ENCODE measurements at regions not wholly inside any gene's neighbourhood (a gene's known extent, or its start where the extent isn't known, plus 50 kb on each side); places are given as distances from the start of the nearest gene placed in this dataset.

DNA sequence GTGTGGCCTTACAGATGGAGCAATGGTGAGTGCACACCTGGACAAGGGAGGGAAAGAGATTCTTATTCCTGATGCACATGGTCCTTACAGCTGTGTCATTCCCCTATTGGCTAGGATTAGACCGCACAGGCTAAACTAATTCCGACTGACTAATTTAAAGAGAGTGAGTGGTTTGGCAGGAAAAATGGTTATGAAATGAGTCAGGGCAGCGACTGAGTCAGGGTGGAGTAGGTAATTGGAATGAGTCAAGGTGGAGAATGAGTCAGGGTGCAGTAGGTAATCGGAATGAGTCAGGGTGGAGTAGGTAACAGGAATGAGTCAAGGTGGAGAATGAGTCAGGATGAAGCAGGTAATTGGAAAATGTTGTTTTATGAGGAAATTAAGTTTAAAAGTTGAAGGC lies 1353.7 kb upstream of the LRRTM1 start:
- DNase-seq (ENCODE audit: low read depth, low spot score), result no peak
- Histone ChIP-seq H3K4me3 (ENCODE audit: insufficient read length, low read depth) (no peak overlapping the region), H3K9ac (ENCODE audit: insufficient read length, low read depth) (no peak overlapping the region), H3K36me3 (ENCODE audit: insufficient read depth, insufficient read length, low read length) (no peaks in the 10 kb centered on the region), H3K27me3 (ENCODE audit: insufficient read depth, insufficient read length) (no peaks in the 10 kb centered on the region), H3K9me3 (ENCODE audit: insufficient read depth, low read length) (peaks cover 14% of the 10 kb centered on the region), H3K4me1 (ENCODE audit: insufficient read depth, insufficient read length) (no peaks in the 10 kb centered on the region)
- TF ChIP-seq ZNF274 (IDR thresholded peaks at IDR 0.05; ENCODE audit: low read depth, low read length) (no peak), SUZ12 (IDR thresholded peaks at IDR 0.05; ENCODE audit: extremely low read depth, insufficient read depth, insufficient read length) (no peak), YY1 (IDR thresholded peaks at IDR 0.05; ENCODE audit: insufficient read depth, insufficient read length) (no peak)

DNA sequence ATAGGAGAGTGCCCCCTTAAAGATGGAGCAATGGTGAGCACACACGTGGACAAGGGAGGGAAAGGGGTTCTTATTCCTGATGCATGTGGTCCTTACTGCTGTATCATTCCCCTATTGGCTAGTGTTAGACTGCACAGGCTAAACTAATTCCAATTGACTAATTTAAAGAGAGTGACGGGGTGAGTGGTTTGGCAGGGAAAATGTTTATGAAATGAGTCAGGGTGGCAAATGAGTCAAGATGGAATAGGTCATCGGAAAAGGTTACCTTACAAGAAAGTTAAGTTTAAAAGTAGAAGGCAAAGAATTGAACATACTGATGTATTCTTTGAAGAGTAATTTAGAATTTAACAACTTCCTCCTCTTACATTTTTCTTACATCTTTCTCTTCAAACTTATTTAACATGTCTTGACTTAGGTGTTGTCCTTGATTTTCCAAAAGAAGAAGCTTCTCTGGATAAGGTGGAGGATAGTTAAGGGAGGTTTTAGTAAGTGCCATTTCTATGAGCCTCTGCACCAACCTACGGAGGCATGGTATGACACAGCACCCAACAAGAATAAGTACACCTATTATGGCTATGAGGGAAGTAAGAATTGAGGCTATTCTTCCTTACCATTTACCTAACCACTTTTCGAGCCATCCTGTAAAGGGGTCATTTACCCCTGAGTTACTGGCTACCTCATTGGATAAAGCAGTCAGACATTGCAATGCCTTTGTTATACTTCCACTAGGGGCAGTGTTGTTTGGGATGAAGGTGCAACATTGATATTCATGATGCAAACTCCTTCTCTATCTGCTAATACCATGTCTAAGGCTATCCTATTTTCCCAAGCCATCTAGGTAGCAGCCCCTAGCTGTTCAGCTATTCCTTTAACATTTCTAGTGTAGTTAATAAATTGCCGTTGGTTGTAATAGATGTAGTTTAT lies 1345.8 kb upstream of the LRRTM1 start:
- Histone ChIP-seq H3K9me3 (ENCODE audit: insufficient read depth, low read length) (no peaks in the 10 kb centered on the region), H3K4me1 (ENCODE audit: insufficient read depth, insufficient read length) (no peaks in the 10 kb centered on the region), H3K27me3 (ENCODE audit: insufficient read depth, insufficient read length) (no peaks in the 10 kb centered on the region), H3K4me3 (ENCODE audit: insufficient read length, low read depth) (no peak overlapping the region), H3K9ac (ENCODE audit: insufficient read length, low read depth) (no peak overlapping the region), H3K36me3 (ENCODE audit: insufficient read depth, insufficient read length, low read length) (no peaks in the 10 kb centered on the region)
- TF ChIP-seq YY1 (IDR thresholded peaks at IDR 0.05; ENCODE audit: insufficient read depth, insufficient read length) (no peak), SUZ12 (IDR thresholded peaks at IDR 0.05; ENCODE audit: extremely low read depth, insufficient read depth, insufficient read length) (no peak), ZNF274 (IDR thresholded peaks at IDR 0.05; ENCODE audit: low read depth, low read length) (no peak)
- DNase-seq (ENCODE audit: low read depth, low spot score), result no peak

DNA sequence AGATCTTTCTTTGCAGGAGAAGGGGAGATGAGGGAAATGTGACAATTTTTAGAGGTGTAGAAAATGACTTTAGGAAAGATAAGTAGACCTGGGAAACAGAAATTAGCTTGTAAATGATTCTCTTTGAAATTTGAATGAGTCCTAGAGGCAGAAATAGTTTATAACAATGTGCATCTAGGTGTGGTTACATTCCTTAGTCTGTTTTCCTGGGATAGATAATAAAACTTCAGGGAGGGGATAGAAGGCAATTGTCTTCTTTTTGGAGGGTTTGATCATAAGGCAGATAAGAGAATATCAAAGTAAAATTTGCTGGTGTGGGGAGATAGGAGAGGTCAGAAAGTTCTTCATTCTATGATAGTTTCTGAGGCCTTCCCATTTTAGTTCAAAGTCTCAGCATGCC lies 1344.3 kb upstream of the LRRTM1 start:
- Histone ChIP-seq H3K36me3 (ENCODE audit: insufficient read depth, insufficient read length, low read length) (no peaks in the 10 kb centered on the region), H3K4me1 (ENCODE audit: insufficient read depth, insufficient read length) (no peaks in the 10 kb centered on the region), H3K4me3 (ENCODE audit: insufficient read length, low read depth) (no peak overlapping the region), H3K9ac (ENCODE audit: insufficient read length, low read depth) (no peak overlapping the region), H3K27me3 (ENCODE audit: insufficient read depth, insufficient read length) (no peaks in the 10 kb centered on the region), H3K9me3 (ENCODE audit: insufficient read depth, low read length) (no peaks in the 10 kb centered on the region)
- TF ChIP-seq SUZ12 (IDR thresholded peaks at IDR 0.05; ENCODE audit: extremely low read depth, insufficient read depth, insufficient read length), result no peak
- TF ChIP-seq YY1 (IDR thresholded peaks at IDR 0.05; ENCODE audit: insufficient read depth, insufficient read length), result no peak
- no peak for TF ChIP-seq ZNF274 (IDR thresholded peaks at IDR 0.05; ENCODE audit: low read depth, low read length)
- no peak for DNase-seq (ENCODE audit: low read depth, low spot score)

DNA sequence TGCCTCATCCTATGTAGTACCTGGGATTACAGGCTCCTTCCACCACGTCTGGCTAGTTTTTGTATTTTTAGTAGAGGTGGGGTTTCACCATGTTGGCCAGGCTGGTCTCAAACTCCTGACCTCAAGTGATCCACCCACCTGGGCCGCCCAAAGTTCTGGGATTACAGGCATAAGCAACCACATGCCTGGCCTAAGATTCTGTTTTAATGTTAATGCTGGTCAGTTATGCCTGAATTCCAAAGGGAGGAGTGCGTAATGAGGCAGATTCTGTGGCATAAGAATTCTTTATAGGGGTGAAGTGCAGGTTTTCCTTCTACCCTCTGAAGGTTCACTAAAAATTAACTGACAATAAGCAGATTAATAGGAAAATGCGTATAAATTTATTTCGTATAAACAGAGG lies 1343.8 kb upstream of the LRRTM1 start:
- no peak overlapping the region for H3K4me3 ChIP-seq (ENCODE audit: insufficient read length, low read depth)
- H3K9me3 ChIP-seq (ENCODE audit: insufficient read depth, low read length), result no peaks in the 10 kb centered on the region
- no peaks in the 10 kb centered on the region for H3K36me3 ChIP-seq (ENCODE audit: insufficient read depth, insufficient read length, low read length)
- H3K4me1 ChIP-seq (ENCODE audit: insufficient read depth, insufficient read length), result no peaks in the 10 kb centered on the region
- H3K9ac ChIP-seq (ENCODE audit: insufficient read length, low read depth), result no peak overlapping the region
- DNase-seq (ENCODE audit: low read depth, low spot score), result peak; percentile 13
- TF ChIP-seq ZNF274 (IDR thresholded peaks at IDR 0.05; ENCODE audit: low read depth, low read length), result no peak
- TF ChIP-seq SUZ12 (IDR thresholded peaks at IDR 0.05; ENCODE audit: extremely low read depth, insufficient read depth, insufficient read length), result no peak
- no peak for TF ChIP-seq YY1 (IDR thresholded peaks at IDR 0.05; ENCODE audit: insufficient read depth, insufficient read length)
- no peaks in the 10 kb centered on the region for H3K27me3 ChIP-seq (ENCODE audit: insufficient read depth, insufficient read length)

- no peaks in the 10 kb centered on the region for H3K4me1 ChIP-seq (ENCODE audit: insufficient read depth, insufficient read length)
- TF ChIP-seq YY1 (IDR thresholded peaks at IDR 0.05; ENCODE audit: insufficient read depth, insufficient read length) (no peak), SUZ12 (IDR thresholded peaks at IDR 0.05; ENCODE audit: extremely low read depth, insufficient read depth, insufficient read length) (no peak), ZNF274 (IDR thresholded peaks at IDR 0.05; ENCODE audit: low read depth, low read length) (no peak)
- no peaks in the 10 kb centered on the region for H3K27me3 ChIP-seq (ENCODE audit: insufficient read depth, insufficient read length)
- H3K4me3 ChIP-seq (ENCODE audit: insufficient read length, low read depth), result no peak overlapping the region
- no peak overlapping the region for H3K9ac ChIP-seq (ENCODE audit: insufficient read length, low read depth)
- DNase-seq (ENCODE audit: low read depth, low spot score), result peak; percentile 28
- H3K9me3 ChIP-seq (ENCODE audit: insufficient read depth, low read length), result no peaks in the 10 kb centered on the region
- H3K36me3 ChIP-seq (ENCODE audit: insufficient read depth, insufficient read length, low read length), result no peaks in the 10 kb centered on the region
These were observed 1343.2 kb upstream of the LRRTM1 start for GRCh38 chr2:81647715-81648230.

DNA sequence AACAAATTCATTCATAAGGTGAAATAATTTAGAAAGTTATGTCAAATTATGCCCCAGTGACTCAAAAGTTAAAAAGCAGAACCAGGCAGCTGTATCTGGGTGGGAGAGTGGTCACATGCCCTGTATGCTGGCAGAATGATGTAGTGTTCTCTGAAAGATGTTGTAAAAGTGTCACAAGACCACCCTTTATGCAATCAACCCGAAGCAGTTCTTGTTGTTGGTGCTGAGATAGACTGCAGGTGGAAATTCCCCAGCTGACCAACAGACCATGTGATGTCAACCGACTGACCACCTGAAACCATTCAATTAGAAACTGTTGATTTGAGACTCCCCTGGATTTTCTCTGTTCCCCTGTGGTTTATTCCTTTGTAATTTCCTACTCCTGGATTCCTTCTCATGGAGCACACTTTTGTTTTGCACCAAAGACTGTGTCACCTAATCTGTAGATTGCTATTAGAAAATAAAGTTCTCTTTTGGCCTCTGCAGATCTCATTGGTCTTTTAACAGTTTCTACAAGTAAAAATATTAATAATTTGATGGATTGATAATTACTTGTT lies 1341.3 kb upstream of the LRRTM1 start:
- Histone ChIP-seq H3K36me3 (ENCODE audit: insufficient read depth, insufficient read length, low read length) (no peaks in the 10 kb centered on the region), H3K4me3 (ENCODE audit: insufficient read length, low read depth) (no peak overlapping the region), H3K27me3 (ENCODE audit: insufficient read depth, insufficient read length) (no peaks in the 10 kb centered on the region), H3K9me3 (ENCODE audit: insufficient read depth, low read length) (no peaks in the 10 kb centered on the region), H3K4me1 (ENCODE audit: insufficient read depth, insufficient read length) (no peaks in the 10 kb centered on the region), H3K9ac (ENCODE audit: insufficient read length, low read depth) (no peak overlapping the region)
- DNase-seq (ENCODE audit: low read depth, low spot score), result no peak
- no peak for TF ChIP-seq ZNF274 (IDR thresholded peaks at IDR 0.05; ENCODE audit: low read depth, low read length)
- no peak for TF ChIP-seq SUZ12 (IDR thresholded peaks at IDR 0.05; ENCODE audit: extremely low read depth, insufficient read depth, insufficient read length)
- no peak for TF ChIP-seq YY1 (IDR thresholded peaks at IDR 0.05; ENCODE audit: insufficient read depth, insufficient read length)

- no peak for DNase-seq (ENCODE audit: low read depth, low spot score)
- H3K9ac ChIP-seq (ENCODE audit: insufficient read length, low read depth), result no peak overlapping the region
- H3K36me3 ChIP-seq (ENCODE audit: insufficient read depth, insufficient read length, low read length), result no peaks in the 10 kb centered on the region
- no peaks in the 10 kb centered on the region for H3K9me3 ChIP-seq (ENCODE audit: insufficient read depth, low read length)
- H3K4me3 ChIP-seq (ENCODE audit: insufficient read length, low read depth), result no peak overlapping the region
- H3K4me1 ChIP-seq (ENCODE audit: insufficient read depth, insufficient read length), result no peaks in the 10 kb centered on the region
- H3K27me3 ChIP-seq (ENCODE audit: insufficient read depth, insufficient read length), result no peaks in the 10 kb centered on the region
- TF ChIP-seq ZNF274 (IDR thresholded peaks at IDR 0.05; ENCODE audit: low read depth, low read length) (no peak), YY1 (IDR thresholded peaks at IDR 0.05; ENCODE audit: insufficient read depth, insufficient read length) (no peak), SUZ12 (IDR thresholded peaks at IDR 0.05; ENCODE audit: extremely low read depth, insufficient read depth, insufficient read length) (no peak)
These were observed 1339.6 kb upstream of the LRRTM1 start for GRCh38 chr2:81644189-81644588.

Measured in NT2/D1 (cell line).